ENCODE measurements at regions not wholly inside any gene's neighbourhood (a gene's known extent, or its start where the extent isn't known, plus 50 kb on each side); places are given as distances from the start of the nearest gene placed in this dataset.

GRCh38 chr7:69204943-69205342, 393.3 kb upstream of the AUTS2 start:
- TF ChIP-seq SIN3A (IDR thresholded peaks at IDR 0.05; ENCODE audit: borderline replicate concordance, insufficient read depth, low read length) (no peak), POLR2AphosphoS5 (IDR thresholded peaks at IDR 0.05; ENCODE audit: low read depth, low read length) (no peak)

All from PFSK-1 (cell line).